CD14-positive monocyte (primary cell): ENCODE measurements at regions not wholly inside any gene's neighbourhood (a gene's known extent, or its start where the extent isn't known, plus 50 kb on each side); places are given as distances from the start of the nearest gene placed in this dataset. TPM values are rescaled to one million over a fixed set of nuclear protein-coding genes. Genes with fewer than 3 reads are reported as not detected.

Source experiments
- DNase-seq, 3 donors: peaks; one replicate each; pipeline ENCODE4 v3.0.0-alpha.2; 2011 to 2022
- H2AFZ ChIP-seq: 2 replicates; pipeline ENCODE4 v1.6.0; 2012; ENCODE audit warnings: mild to moderate bottlenecking, low read depth, low read length, inconsistent platforms; ENCODE audit not compliant: insufficient read depth, poor library complexity, severe bottlenecking
- H3K27ac ChIP-seq, 2 donors: 1 replicate in 1 of 2; 2 replicates in 1 of 2; pipeline ENCODE4 v1.5.1; 2012 to 2013; ENCODE audit warnings: low read length in 2 of 2, control low read depth in 1 of 2, inconsistent platforms in 1 of 2, low read depth in 1 of 2, mild to moderate bottlenecking in 1 of 2
- H3K27me3 ChIP-seq, 2 donors: one replicate each; pipeline versions ENCODE4 v1.6.0 to v1.6.1; 2011 to 2013; ENCODE audit warnings: low read length in 2 of 2; ENCODE audit not compliant: control insufficient read depth in 2 of 2, insufficient read depth in 2 of 2
- H3K36me3 ChIP-seq, 2 donors: replicated peaks in 1 of 2; 1 replicate in 1 of 2; 2 replicates in 1 of 2; pipeline versions ENCODE4 v1.5.1 to v1.6.1; 2012 to 2013; ENCODE audit warnings: low read length in 2 of 2, control low read depth in 1 of 2, inconsistent platforms in 1 of 2, mild to moderate bottlenecking in 1 of 2; ENCODE audit not compliant: insufficient read depth in 2 of 2, control insufficient read depth in 1 of 2
- H3K4me1 ChIP-seq, 2 donors: 1 replicate in 1 of 2; 2 replicates in 1 of 2; pipeline versions ENCODE4 v1.5.1 to v1.6.1; 2012 to 2013; ENCODE audit warnings: low read length in 2 of 2, control low read depth in 1 of 2, inconsistent platforms in 1 of 2, mild to moderate bottlenecking in 1 of 2, moderate library complexity in 1 of 2; ENCODE audit not compliant: insufficient read depth in 2 of 2, control insufficient read depth in 1 of 2
- H3K4me2 ChIP-seq: replicated peaks from 2 replicates; pipeline ENCODE3; 2012; ENCODE audit warnings: low read length, moderate library complexity, mild to moderate bottlenecking; ENCODE audit not compliant: poor library complexity, severe bottlenecking; ENCODE audit errors: extremely low read depth
- H3K4me3 ChIP-seq, 3 experiments: fragments of 200-600 bp in 1 of 3; sonication (generic) in 1 of 3; replicated peaks in 1 of 3; 1 replicate in 2 of 3; 2 replicates in 1 of 3; pipeline ENCODE4 v1.5.1; 2011 to 2013; ENCODE audit warnings: low read length in 3 of 3, mild to moderate bottlenecking in 3 of 3, control low read depth in 2 of 3, low read depth in 2 of 3, inconsistent platforms in 1 of 3, moderate library complexity in 1 of 3
- H3K79me2 ChIP-seq: 2 replicates; pipeline ENCODE4 v1.6.0; 2012; ENCODE audit warnings: mild to moderate bottlenecking, control low read depth, inconsistent platforms, low read length, moderate library complexity; ENCODE audit not compliant: insufficient read depth
- H3K9ac ChIP-seq: 2 replicates; pipeline ENCODE4 v1.6.0; 2017; ENCODE audit warnings: low read length, mild to moderate bottlenecking; ENCODE audit not compliant: insufficient read depth, poor library complexity, severe bottlenecking
- H3K9me3 ChIP-seq, 2 donors: replicated peaks in 1 of 2; 1 replicate in 1 of 2; 2 replicates in 1 of 2; pipeline versions ENCODE4 v1.5.1 to v1.6.1; 2012 to 2013; ENCODE audit warnings: low read length in 2 of 2, control low read depth in 1 of 2; ENCODE audit not compliant: control insufficient read depth in 1 of 2, insufficient read depth in 1 of 2
- H4K20me1 ChIP-seq: 2 replicates; pipeline ENCODE4 v1.6.0; 2012; ENCODE audit warnings: mild to moderate bottlenecking, low read length, control low read depth, moderate library complexity; ENCODE audit not compliant: insufficient read depth
- H3K27ac Mint-ChIP-seq, 7 donors: one replicate each; pipeline ENCODE4 v1.8.0; 2020; ENCODE audit warnings: mild to moderate bottlenecking in 7 of 7, mixed read lengths in 7 of 7, moderate library complexity in 6 of 7, inconsistent platforms in 2 of 7
- H3K27me3 Mint-ChIP-seq, 3 donors: one replicate each; pipeline ENCODE4 v1.8.0; 2021 to 2022; ENCODE audit warnings: low read depth in 3 of 3, mild to moderate bottlenecking in 3 of 3, mixed read lengths in 3 of 3, moderate library complexity in 3 of 3, inconsistent platforms in 1 of 3
- H3K36me3 Mint-ChIP-seq, 2 donors: one replicate each; pipeline ENCODE4 v1.8.0; 2020; ENCODE audit warnings: mixed read lengths in 2 of 2, inconsistent platforms in 1 of 2, mild to moderate bottlenecking in 1 of 2
- H3K4me1 Mint-ChIP-seq: one replicate; pipeline ENCODE4 v1.8.0; 2020; ENCODE audit warnings: mild to moderate bottlenecking, mixed read lengths
- H3K4me3 Mint-ChIP-seq, 2 donors: one replicate each; pipeline ENCODE4 v1.8.0; 2020; ENCODE audit warnings: mild to moderate bottlenecking in 2 of 2, mixed read lengths in 2 of 2, moderate library complexity in 1 of 2
- H3K9me3 Mint-ChIP-seq, 7 donors: one replicate each; pipeline ENCODE4 v1.8.0; 2020 to 2022; ENCODE audit warnings: mixed read lengths in 7 of 7, mild to moderate bottlenecking in 6 of 7, moderate library complexity in 6 of 7, inconsistent platforms in 2 of 7
- CTCF ChIP-seq: fragments of 200-600 bp; IDR thresholded peaks from one replicate; pipeline ENCODE4 v1.8.0; 2022; ENCODE audit warnings: antibody characterized with exemption, mild to moderate bottlenecking
- WGBS: methylation state at CpG from one replicate; pipeline ENCODE4 v1.1.5; 2013; ENCODE audit warnings: missing lambda C conversion rate; ENCODE audit not compliant: insufficient coverage; 5-methylcytosine and 5-hydroxymethylcytosine counted together
- intact Hi-C, 2 donors: fragments of 100-400 bp; cut with micrococcal nuclease; formaldehyde crosslinking; loops; one replicate each; pipeline versions ENCODE4 v1.15.0 to v1.15.1; 2023
- small RNA-seq: library from RNA; depleted of rRNA; stranded (forward); fragments of <200 nt; gene quantifications from one replicate; pipeline ENCODE3, GENCODE V24; 2012; ENCODE audit warnings: low read depth; ENCODE audit not compliant: insufficient read length

GRCh38 chr1:233554037-233554436 lies 59.9 kb upstream of the KCNK1 start:
- Histone ChIP-seq H4K20me1 (no peaks in the 10 kb centered on the region), H2AFZ (no peak overlapping the region), H3K27me3 (no peaks in the 10 kb centered on the region), H3K4me1 (no peaks in the 10 kb centered on the region), H3K9me3 (no peaks in the 10 kb centered on the region), H3K27ac (no peak overlapping the region), H3K79me2 (no peaks in the 10 kb centered on the region), H3K36me3 (no peaks in the 10 kb centered on the region), H3K4me3 (no peak overlapping the region), H3K9ac (no peak overlapping the region), H3K4me2 (no peak overlapping the region)
- no peaks in the 10 kb centered on the region for H3K4me1 Mint-ChIP-seq
- no peaks in the 10 kb centered on the region for H3K36me3 Mint-ChIP-seq
- no peak for TF ChIP-seq CTCF
- H3K27me3 Mint-ChIP-seq: peaks cover 0 to 4% (median 2%) of the 10 kb centered on the region in 3 donors
- intact Hi-C loops: no loop called here
- no CpG with 5 or more reads among the region's 2 CpGs for WGBS
- no peak overlapping the region for H3K4me3 Mint-ChIP-seq
- DNase-seq: no peak
- no peak overlapping the region for H3K27ac Mint-ChIP-seq
- peaks cover 0 to 6% (median 0%) of the 10 kb centered on the region in 7 donors for H3K9me3 Mint-ChIP-seq

GRCh38 chr1:233561708-233562426 lies 52.0 kb upstream of the KCNK1 start:
- H2AFZ ChIP-seq: no peak overlapping the region
- H3K9ac ChIP-seq: no peak overlapping the region
- Mint-ChIP-seq H3K4me3 (no peak overlapping the region), H3K27ac (no peak overlapping the region), H3K4me1 (no peaks in the 10 kb centered on the region), H3K27me3 (peaks cover 0 to 2% (median 0%) of the 10 kb centered on the region in 3 donors), H3K9me3 (peaks cover 8 to 27% (median 12%) of the 10 kb centered on the region in 7 donors), H3K36me3 (no peaks in the 10 kb centered on the region)
- no peak overlapping the region for H3K4me2 ChIP-seq
- no peaks in the 10 kb centered on the region for H4K20me1 ChIP-seq
- no peak overlapping the region for H3K4me3 ChIP-seq
- H3K4me1 ChIP-seq: no peaks in the 10 kb centered on the region
- no peaks in the 10 kb centered on the region for H3K27me3 ChIP-seq
- H3K9me3 ChIP-seq: peaks cover 13 to 14% of the 10 kb centered on the region in 2 donors
- H3K27ac ChIP-seq: no peak overlapping the region
- H3K36me3 ChIP-seq: no peaks in the 10 kb centered on the region
- H3K79me2 ChIP-seq: no peaks in the 10 kb centered on the region
- no peak for TF ChIP-seq CTCF
- no peak for DNase-seq
- intact Hi-C loops: no loop called here

Small RNA genes in the stretch of these regions (small RNA-seq; reads per million reads assigned to genes)
- not detected for gene RNU4-77P
